ENCODE measurements at regions not wholly inside any gene's neighbourhood (a gene's known extent, or its start where the extent isn't known, plus 50 kb on each side); places are given as distances from the start of the nearest gene placed in this dataset.

DNA sequence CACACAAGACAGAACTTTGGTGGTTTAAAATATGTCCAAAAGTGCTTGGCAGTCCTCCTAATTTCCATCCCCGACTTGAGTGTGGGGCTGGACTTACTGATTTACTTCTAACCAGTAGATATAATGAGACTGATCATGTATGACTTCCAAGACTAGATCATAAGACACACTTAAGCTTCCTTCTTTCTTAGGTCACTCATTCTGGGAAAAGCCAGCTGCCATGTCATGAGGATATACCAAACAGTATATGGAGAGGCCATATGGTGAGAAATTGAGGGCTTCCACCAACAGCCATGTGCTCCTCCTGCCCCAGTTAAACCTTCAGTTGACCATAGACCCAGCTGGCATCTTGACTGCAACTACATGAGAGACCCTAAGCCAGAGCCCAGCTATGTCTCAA, 282.8 kb upstream of the PROK2 start:
- Histone ChIP-seq H3K27me3 (ENCODE audit: control insufficient read depth, insufficient read depth, low read length) (no peaks in the 10 kb centered on the region), H3K36me3 (ENCODE audit: control insufficient read depth, insufficient read depth, low read length) (no peaks in the 10 kb centered on the region), H3K4me3 (ENCODE audit: low read depth in 2 of 2, low read length in 2 of 2) (no peak overlapping the region), H3K27ac (ENCODE audit: low read length) (no peak overlapping the region), H3K4me1 (ENCODE audit: control insufficient read depth, insufficient read depth, low read length) (no peaks in the 10 kb centered on the region), H3K9me3 (ENCODE audit: control insufficient read depth, insufficient read depth, low read depth, low read length) (no peaks in the 10 kb centered on the region)
- DNase-seq (ENCODE audit: low read depth, low spot score): no peak
- TF ChIP-seq TCF7L2 (IDR thresholded peaks at IDR 0.05; ENCODE audit: low read depth, low read length) (no peak), POLR2AphosphoS5 (IDR thresholded peaks at IDR 0.05; ENCODE audit: low read depth, low read length) (no peak), SIN3A (IDR thresholded peaks at IDR 0.05; ENCODE audit: borderline replicate concordance, insufficient read depth, low read depth, low read length) (no peak)
- TF ChIP-seq, protein P1, sequence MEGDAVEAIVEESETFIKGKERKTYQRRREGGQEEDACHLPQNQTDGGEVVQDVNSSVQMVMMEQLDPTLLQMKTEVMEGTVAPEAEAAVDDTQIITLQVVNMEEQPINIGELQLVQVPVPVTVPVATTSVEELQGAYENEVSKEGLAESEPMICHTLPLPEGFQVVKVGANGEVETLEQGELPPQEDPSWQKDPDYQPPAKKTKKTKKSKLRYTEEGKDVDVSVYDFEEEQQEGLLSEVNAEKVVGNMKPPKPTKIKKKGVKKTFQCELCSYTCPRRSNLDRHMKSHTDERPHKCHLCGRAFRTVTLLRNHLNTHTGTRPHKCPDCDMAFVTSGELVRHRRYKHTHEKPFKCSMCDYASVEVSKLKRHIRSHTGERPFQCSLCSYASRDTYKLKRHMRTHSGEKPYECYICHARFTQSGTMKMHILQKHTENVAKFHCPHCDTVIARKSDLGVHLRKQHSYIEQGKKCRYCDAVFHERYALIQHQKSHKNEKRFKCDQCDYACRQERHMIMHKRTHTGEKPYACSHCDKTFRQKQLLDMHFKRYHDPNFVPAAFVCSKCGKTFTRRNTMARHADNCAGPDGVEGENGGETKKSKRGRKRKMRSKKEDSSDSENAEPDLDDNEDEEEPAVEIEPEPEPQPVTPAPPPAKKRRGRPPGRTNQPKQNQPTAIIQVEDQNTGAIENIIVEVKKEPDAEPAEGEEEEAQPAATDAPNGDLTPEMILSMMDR (IDR thresholded peaks at IDR 0.05): no peak
- TF ChIP-seq, protein P2, sequence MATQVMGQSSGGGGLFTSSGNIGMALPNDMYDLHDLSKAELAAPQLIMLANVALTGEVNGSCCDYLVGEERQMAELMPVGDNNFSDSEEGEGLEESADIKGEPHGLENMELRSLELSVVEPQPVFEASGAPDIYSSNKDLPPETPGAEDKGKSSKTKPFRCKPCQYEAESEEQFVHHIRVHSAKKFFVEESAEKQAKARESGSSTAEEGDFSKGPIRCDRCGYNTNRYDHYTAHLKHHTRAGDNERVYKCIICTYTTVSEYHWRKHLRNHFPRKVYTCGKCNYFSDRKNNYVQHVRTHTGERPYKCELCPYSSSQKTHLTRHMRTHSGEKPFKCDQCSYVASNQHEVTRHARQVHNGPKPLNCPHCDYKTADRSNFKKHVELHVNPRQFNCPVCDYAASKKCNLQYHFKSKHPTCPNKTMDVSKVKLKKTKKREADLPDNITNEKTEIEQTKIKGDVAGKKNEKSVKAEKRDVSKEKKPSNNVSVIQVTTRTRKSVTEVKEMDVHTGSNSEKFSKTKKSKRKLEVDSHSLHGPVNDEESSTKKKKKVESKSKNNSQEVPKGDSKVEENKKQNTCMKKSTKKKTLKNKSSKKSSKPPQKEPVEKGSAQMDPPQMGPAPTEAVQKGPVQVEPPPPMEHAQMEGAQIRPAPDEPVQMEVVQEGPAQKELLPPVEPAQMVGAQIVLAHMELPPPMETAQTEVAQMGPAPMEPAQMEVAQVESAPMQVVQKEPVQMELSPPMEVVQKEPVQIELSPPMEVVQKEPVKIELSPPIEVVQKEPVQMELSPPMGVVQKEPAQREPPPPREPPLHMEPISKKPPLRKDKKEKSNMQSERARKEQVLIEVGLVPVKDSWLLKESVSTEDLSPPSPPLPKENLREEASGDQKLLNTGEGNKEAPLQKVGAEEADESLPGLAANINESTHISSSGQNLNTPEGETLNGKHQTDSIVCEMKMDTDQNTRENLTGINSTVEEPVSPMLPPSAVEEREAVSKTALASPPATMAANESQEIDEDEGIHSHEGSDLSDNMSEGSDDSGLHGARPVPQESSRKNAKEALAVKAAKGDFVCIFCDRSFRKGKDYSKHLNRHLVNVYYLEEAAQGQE (IDR thresholded peaks at IDR 0.05; ENCODE audit: insufficient read depth in 1 of 2, low read depth in 2 of 2, low read length in 1 of 2): no peak
- ATAC-seq: no peak
- in situ Hi-C loops (cut with HindIII; ENCODE audit: low pct_unique_long_range_greater_than_20kb, low sequenced_read_pairs): no loop called here
- POLR2A ChIA-PET: no interaction called here
- CTCF ChIA-PET: no interaction called here
- BruUV-seq (replicated peaks): no TSS peak
- intact Hi-C loops (cut with micrococcal nuclease; ENCODE audit: unreplicated experiment): no loop called here

DNA sequence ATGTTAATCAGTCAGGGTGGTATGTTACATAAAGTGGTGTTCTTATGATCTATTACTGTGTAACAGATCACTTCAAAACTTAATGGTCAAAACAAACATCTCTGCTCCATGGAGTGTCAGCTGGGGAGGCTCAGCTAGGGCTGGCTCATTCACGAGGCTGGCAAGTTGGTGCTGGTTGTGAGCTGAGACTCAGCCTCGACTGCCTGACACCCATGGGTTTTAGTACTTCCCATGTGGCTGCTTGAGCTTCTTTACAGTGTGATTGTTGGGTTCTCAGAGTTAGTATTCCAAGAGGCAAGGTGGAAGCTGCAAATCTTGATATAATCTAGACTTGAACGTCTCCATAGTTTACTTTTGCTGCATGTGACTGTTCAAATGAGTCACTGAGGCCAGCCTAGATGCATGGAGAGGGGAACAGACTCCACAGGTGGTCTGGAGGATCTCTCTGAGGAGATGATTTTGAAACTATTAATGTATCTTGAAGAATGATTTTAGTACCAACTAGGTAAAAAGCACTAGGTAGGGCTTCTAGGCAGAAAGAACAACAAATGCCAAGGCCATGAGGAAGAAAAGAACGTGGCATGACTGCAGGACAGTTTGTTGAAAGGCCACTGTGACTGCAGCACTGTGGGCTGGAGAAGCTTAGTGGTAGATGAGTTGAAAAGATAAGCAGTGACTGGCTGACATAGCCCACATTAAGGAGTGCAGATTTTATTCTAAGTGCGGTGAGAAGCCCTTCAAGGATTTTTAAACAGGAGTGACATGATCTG, 281.1 kb upstream of the PROK2 start:
- in situ Hi-C loops (cut with HindIII; ENCODE audit: low pct_unique_long_range_greater_than_20kb, low sequenced_read_pairs) (no loop called here), intact Hi-C loops (cut with micrococcal nuclease; ENCODE audit: unreplicated experiment) (no loop called here)
- POLR2A ChIA-PET: no interaction called here
- Histone ChIP-seq H3K27ac (ENCODE audit: low read length) (no peak overlapping the region), H3K9me3 (ENCODE audit: control insufficient read depth, insufficient read depth, low read depth, low read length) (no peaks in the 10 kb centered on the region), H3K4me1 (ENCODE audit: control insufficient read depth, insufficient read depth, low read length) (no peaks in the 10 kb centered on the region), H3K4me3 (ENCODE audit: low read depth in 2 of 2, low read length in 2 of 2) (no peak overlapping the region), H3K36me3 (ENCODE audit: control insufficient read depth, insufficient read depth, low read length) (no peaks in the 10 kb centered on the region), H3K27me3 (ENCODE audit: control insufficient read depth, insufficient read depth, low read length) (no peaks in the 10 kb centered on the region)
- no peak for ATAC-seq
- CTCF ChIA-PET: no interaction called here
- no peak for DNase-seq (ENCODE audit: low read depth, low spot score)
- TF ChIP-seq TCF7L2 (IDR thresholded peaks at IDR 0.05; ENCODE audit: low read depth, low read length) (no peak), POLR2AphosphoS5 (IDR thresholded peaks at IDR 0.05; ENCODE audit: low read depth, low read length) (no peak), SIN3A (IDR thresholded peaks at IDR 0.05; ENCODE audit: borderline replicate concordance, insufficient read depth, low read depth, low read length) (no peak)
- TF ChIP-seq, protein P1 (IDR thresholded peaks at IDR 0.05): no peak
- TF ChIP-seq, protein P2 (IDR thresholded peaks at IDR 0.05; ENCODE audit: insufficient read depth in 1 of 2, low read depth in 2 of 2, low read length in 1 of 2): no peak
- no TSS peak for BruUV-seq (replicated peaks)
